WTC11 (cell line): ENCODE measurements at regions not wholly inside any gene's neighbourhood (a gene's known extent, or its start where the extent isn't known, plus 50 kb on each side); places are given as distances from the start of the nearest gene placed in this dataset.

ENCODE experiments used
- ATAC-seq: fragments of 200-7000 bp; cut with Tn5 transposase; 2 replicates; pipeline ENCODE4 v1.10.0; 2021; ENCODE audit warnings: mild to moderate bottlenecking, moderate library complexity
- CTCF ChIA-PET: fragments of 300-600 bp; sonication (Branson Sonifier 250); formaldehyde crosslinking; loops from one replicate; lab custom pipeline; 2021; ENCODE audit warnings: antibody characterized with exemption; lab: Charles Lee
- POLR2A ChIA-PET: fragments of 350-600 bp; sonication (Branson Sonifier 250); formaldehyde crosslinking; loops from one replicate; lab custom pipeline; 2021; ENCODE audit warnings: antibody characterized with exemption; lab: Charles Lee
- DNase-seq: peaks from one replicate; pipeline ENCODE4 v3.0.0; 2021; ENCODE audit warnings: low spot score
- H3K27ac Mint-ChIP-seq: 2 replicates; pipeline ENCODE4 v1.8.0; 2021; ENCODE audit warnings: mixed read lengths
- H3K27me3 Mint-ChIP-seq: 2 replicates; pipeline ENCODE4 v1.8.0; 2021; ENCODE audit warnings: low read depth, mild to moderate bottlenecking, moderate library complexity, mixed read lengths
- H3K36me3 Mint-ChIP-seq: 2 replicates; pipeline ENCODE4 v1.8.0; 2021; ENCODE audit warnings: mixed read lengths
- H3K4me1 Mint-ChIP-seq: 2 replicates; pipeline ENCODE4 v1.8.0; 2022; ENCODE audit warnings: mixed read lengths
- H3K4me3 Mint-ChIP-seq: 2 replicates; pipeline ENCODE4 v1.8.0; 2021; ENCODE audit warnings: mild to moderate bottlenecking, moderate library complexity, mixed read lengths
- H3K9me3 Mint-ChIP-seq: 2 replicates; pipeline ENCODE4 v1.8.0; 2021; ENCODE audit warnings: mixed read lengths
- ARID4B ChIP-seq: sonication (generic); formaldehyde crosslinking; IDR thresholded peaks from 2 replicates; pipeline ENCODE4 v1.8.0; 2023; ENCODE audit warnings: missing genetic modification reagents, mild to moderate bottlenecking, borderline replicate concordance
- ATF6 ChIP-seq: sonication (generic); formaldehyde crosslinking; IDR thresholded peaks from 2 replicates; pipeline ENCODE4 v1.8.1; 2023; ENCODE audit warnings: mild to moderate bottlenecking, missing genetic modification reagents
- CBFB ChIP-seq: sonication (generic); formaldehyde crosslinking; IDR thresholded peaks from 2 replicates; pipeline ENCODE4 v1.8.1; 2022; ENCODE audit warnings: mild to moderate bottlenecking, low read depth, missing genetic modification reagents
- CREM ChIP-seq: sonication (generic); formaldehyde crosslinking; IDR thresholded peaks from 2 replicates; pipeline ENCODE4 v1.8.1; 2022; ENCODE audit warnings: mild to moderate bottlenecking, missing genetic modification reagents, moderate library complexity
- ELF4 ChIP-seq: sonication (generic); formaldehyde crosslinking; IDR thresholded peaks from 2 replicates; pipeline ENCODE4 v1.8.1; 2022; ENCODE audit warnings: low read depth, mild to moderate bottlenecking, moderate library complexity, missing genetic modification reagents
- ERG ChIP-seq: fragments of 250-450 bp; sonication (Bioruptor Pico); IDR thresholded peaks from 2 replicates; pipeline ENCODE4 v1.8.0; 2021; ENCODE audit warnings: mild to moderate bottlenecking
- ESRRA ChIP-seq: sonication (generic); formaldehyde crosslinking; IDR thresholded peaks from 2 replicates; pipeline ENCODE4 v1.8.1; 2022; ENCODE audit warnings: mild to moderate bottlenecking, missing genetic modification reagents, borderline replicate concordance
- GTF2I ChIP-seq: fragments of 250-450 bp; sonication (Bioruptor Pico); conservative IDR thresholded peaks from 2 replicates; pipeline ENCODE4 v1.4.0; 2021; ENCODE audit warnings: mild to moderate bottlenecking
- IRF1 ChIP-seq: sonication (generic); formaldehyde crosslinking; IDR thresholded peaks from 2 replicates; pipeline ENCODE4 v1.8.0; 2023; ENCODE audit warnings: missing genetic modification reagents
- MLX ChIP-seq: sonication (generic); formaldehyde crosslinking; IDR thresholded peaks from 2 replicates; pipeline ENCODE4 v1.8.1; 2023; ENCODE audit warnings: mild to moderate bottlenecking, missing genetic modification reagents, moderate library complexity
- NR3C1 ChIP-seq: sonication (generic); formaldehyde crosslinking; conservative IDR thresholded peaks from 2 replicates; pipeline ENCODE4 v1.8.1; 2023; ENCODE audit warnings: low read depth, mild to moderate bottlenecking, missing genetic modification reagents
- SOX15 ChIP-seq: fragments of 250-450 bp; sonication (Bioruptor Pico); IDR thresholded peaks from 2 replicates; pipeline ENCODE4 v1.9.0; 2021; ENCODE audit warnings: mild to moderate bottlenecking
- TCF7 ChIP-seq: sonication (generic); formaldehyde crosslinking; IDR thresholded peaks from 2 replicates; pipeline ENCODE4 v1.8.0; 2022; ENCODE audit warnings: mild to moderate bottlenecking, low read depth, missing genetic modification reagents, moderate library complexity
- TEAD1 ChIP-seq: sonication (generic); formaldehyde crosslinking; IDR thresholded peaks from 2 replicates; pipeline ENCODE4 v1.8.0; 2022; ENCODE audit warnings: mild to moderate bottlenecking, missing genetic modification reagents
- ZNF138 ChIP-seq: sonication (generic); formaldehyde crosslinking; conservative IDR thresholded peaks from 2 replicates; pipeline ENCODE4 v1.8.1; 2022; ENCODE audit warnings: mild to moderate bottlenecking, moderate library complexity, missing genetic modification reagents
- ZNF232 ChIP-seq: sonication (generic); formaldehyde crosslinking; IDR thresholded peaks from 2 replicates; pipeline ENCODE4 v1.8.0; 2022; ENCODE audit warnings: mild to moderate bottlenecking, missing genetic modification reagents
- TF ChIP-seq, protein P1 (sequence below): sonication (generic); formaldehyde crosslinking; IDR thresholded peaks from 2 replicates; pipeline ENCODE4 v1.8.1; 2022; ENCODE audit warnings: mild to moderate bottlenecking, moderate library complexity, missing genetic modification reagents
- TF ChIP-seq, protein P2 (sequence below): sonication (generic); formaldehyde crosslinking; IDR thresholded peaks from 2 replicates; pipeline ENCODE4 v1.8.1; 2023; ENCODE audit warnings: mild to moderate bottlenecking, missing genetic modification reagents, moderate library complexity
- TF ChIP-seq, protein P3 (sequence below): sonication (generic); formaldehyde crosslinking; IDR thresholded peaks from 2 replicates; pipeline ENCODE4 v1.8.1; 2022; ENCODE audit warnings: low read depth, missing genetic modification reagents, borderline replicate concordance

DNA sequence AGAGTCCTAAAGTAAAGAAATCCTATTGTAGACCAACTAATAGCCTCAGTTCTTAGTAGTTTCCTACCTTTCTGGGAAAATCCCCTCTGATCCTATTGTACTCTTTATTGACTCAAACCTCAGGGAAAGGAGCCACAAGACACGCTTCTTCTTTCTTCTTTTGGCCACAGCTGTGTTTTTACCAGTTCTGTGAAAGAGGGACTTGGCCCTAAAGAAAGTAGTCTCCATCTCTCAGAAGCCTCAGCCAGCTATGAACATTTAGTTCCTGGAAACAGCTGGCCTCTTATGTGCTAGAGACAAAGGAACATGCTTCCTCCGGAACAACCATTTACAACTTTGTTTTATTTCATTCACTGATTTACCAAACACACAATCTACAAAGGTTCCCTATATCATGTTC lies 66.1 kb upstream of the ARID2 start:
- H3K4me3 Mint-ChIP-seq = no peak overlapping the region
- H3K36me3 Mint-ChIP-seq = no peaks in the 10 kb centered on the region
- DNase-seq (no peak), ATAC-seq (no peak)
- H3K27ac Mint-ChIP-seq = no peak overlapping the region
- CTCF ChIA-PET = no interaction called here
- peaks cover 3% of the 10 kb centered on the region for H3K4me1 Mint-ChIP-seq
- TF ChIP-seq TEAD1 (no peak), ZNF138 (CRISPR knock-in tag) (no peak), TCF7 (CRISPR knock-in tag) (no peak), ATF6 (no peak)
- TF ChIP-seq, protein P1, sequence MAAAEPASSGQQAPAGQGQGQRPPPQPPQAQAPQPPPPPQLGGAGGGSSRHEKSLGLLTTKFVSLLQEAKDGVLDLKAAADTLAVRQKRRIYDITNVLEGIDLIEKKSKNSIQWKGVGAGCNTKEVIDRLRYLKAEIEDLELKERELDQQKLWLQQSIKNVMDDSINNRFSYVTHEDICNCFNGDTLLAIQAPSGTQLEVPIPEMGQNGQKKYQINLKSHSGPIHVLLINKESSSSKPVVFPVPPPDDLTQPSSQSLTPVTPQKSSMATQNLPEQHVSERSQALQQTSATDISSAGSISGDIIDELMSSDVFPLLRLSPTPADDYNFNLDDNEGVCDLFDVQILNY (CRISPR knock-in tag) = no peak
- TF ChIP-seq, protein P2, sequence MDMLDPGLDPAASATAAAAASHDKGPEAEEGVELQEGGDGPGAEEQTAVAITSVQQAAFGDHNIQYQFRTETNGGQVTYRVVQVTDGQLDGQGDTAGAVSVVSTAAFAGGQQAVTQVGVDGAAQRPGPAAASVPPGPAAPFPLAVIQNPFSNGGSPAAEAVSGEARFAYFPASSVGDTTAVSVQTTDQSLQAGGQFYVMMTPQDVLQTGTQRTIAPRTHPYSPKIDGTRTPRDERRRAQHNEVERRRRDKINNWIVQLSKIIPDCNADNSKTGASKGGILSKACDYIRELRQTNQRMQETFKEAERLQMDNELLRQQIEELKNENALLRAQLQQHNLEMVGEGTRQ (CRISPR knock-in tag) = no peak
- H3K27me3 Mint-ChIP-seq = no peaks in the 10 kb centered on the region; the same call in 1 of the 2 replicates
- peaks cover 4% of the 10 kb centered on the region; the same call in 1 of the 2 replicates for H3K9me3 Mint-ChIP-seq
- POLR2A ChIA-PET = no interaction called here

GRCh38 chr12:45665941-45666340 lies 63.6 kb upstream of the ARID2 start:
- Mint-ChIP-seq H3K4me3 (no peak overlapping the region), H3K4me1 (peaks cover 3% of the 10 kb centered on the region), H3K9me3 (peaks cover 4% of the 10 kb centered on the region; the same call in 1 of the 2 replicates), H3K27ac (no peak overlapping the region), H3K27me3 (no peaks in the 10 kb centered on the region), H3K36me3 (no peaks in the 10 kb centered on the region)
- DNase-seq = no peak
- CTCF ChIA-PET = no interaction called here
- POLR2A ChIA-PET = no interaction called here
- no peak for ATAC-seq
- TF ChIP-seq ARID4B (CRISPR knock-in tag) (no peak), NR3C1 (CRISPR knock-in tag) (no peak), ELF4 (CRISPR knock-in tag) (no peak), CBFB (CRISPR knock-in tag) (no peak), IRF1 (CRISPR knock-in tag) (no peak), GTF2I (no peak), SOX15 (CRISPR knock-in tag) (no peak), ERG (CRISPR knock-in tag) (no peak), TEAD1 (no peak), ESRRA (CRISPR knock-in tag) (no peak), MLX (CRISPR knock-in tag) (no peak), ZNF232 (CRISPR knock-in tag) (no peak), CREM (no peak)
- TF ChIP-seq, protein P1 (CRISPR knock-in tag) = no peak
- TF ChIP-seq, protein P3, sequence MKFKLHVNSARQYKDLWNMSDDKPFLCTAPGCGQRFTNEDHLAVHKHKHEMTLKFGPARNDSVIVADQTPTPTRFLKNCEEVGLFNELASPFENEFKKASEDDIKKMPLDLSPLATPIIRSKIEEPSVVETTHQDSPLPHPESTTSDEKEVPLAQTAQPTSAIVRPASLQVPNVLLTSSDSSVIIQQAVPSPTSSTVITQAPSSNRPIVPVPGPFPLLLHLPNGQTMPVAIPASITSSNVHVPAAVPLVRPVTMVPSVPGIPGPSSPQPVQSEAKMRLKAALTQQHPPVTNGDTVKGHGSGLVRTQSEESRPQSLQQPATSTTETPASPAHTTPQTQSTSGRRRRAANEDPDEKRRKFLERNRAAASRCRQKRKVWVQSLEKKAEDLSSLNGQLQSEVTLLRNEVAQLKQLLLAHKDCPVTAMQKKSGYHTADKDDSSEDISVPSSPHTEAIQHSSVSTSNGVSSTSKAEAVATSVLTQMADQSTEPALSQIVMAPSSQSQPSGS (CRISPR knock-in tag) = no peak
